HL-60 (cell line): ENCODE measurements at regions not wholly inside any gene's neighbourhood (a gene's known extent, or its start where the extent isn't known, plus 50 kb on each side); places are given as distances from the start of the nearest gene placed in this dataset.

Experiments
- DNase-seq, 2 experiments: peaks; one replicate each; pipeline ENCODE4 v3.0.0-alpha.2; 2010 to 2020; ENCODE audit warnings: low read depth in 1 of 2, low spot score in 1 of 2
- H3K27ac ChIP-seq: fragments of 250-450 bp; sonication (Bioruptor Pico); replicated peaks from 2 replicates; pipeline ENCODE4 v1.5.1; 2020; ENCODE audit warnings: mild to moderate bottlenecking, moderate library complexity
- H3K27me3 ChIP-seq: fragments of 250-450 bp; sonication (Bioruptor Pico); 2 replicates; pipeline ENCODE4 v1.5.1; 2021; ENCODE audit warnings: mild to moderate bottlenecking, moderate library complexity; ENCODE audit not compliant: insufficient read depth, poor library complexity, severe bottlenecking
- H3K4me3 ChIP-seq: replicated peaks from 2 replicates; pipeline ENCODE4 v1.5.1; 2011; ENCODE audit warnings: mild to moderate bottlenecking, control low read depth, low read length; ENCODE audit not compliant: insufficient read depth
- CTCF ChIP-seq: IDR thresholded peaks from one replicate; pipeline ENCODE4 v1.5.1; 2011; ENCODE audit warnings: low read length, control low read depth, inconsistent platforms; ENCODE audit not compliant: insufficient read depth
- GABPA ChIP-seq: IDR thresholded peaks from 2 replicates; pipeline ENCODE4 v1.6.1; 2012; ENCODE audit warnings: low read depth
- POLR2AphosphoS5 ChIP-seq: IDR thresholded peaks from 2 replicates; pipeline ENCODE4 v1.6.1; 2012; ENCODE audit warnings: low read depth
- REST ChIP-seq: IDR thresholded peaks from 2 replicates; pipeline ENCODE4 v1.6.1; 2012; ENCODE audit warnings: low read depth; ENCODE audit not compliant: insufficient replicate concordance
- SPI1 ChIP-seq: IDR thresholded peaks from 2 replicates; pipeline ENCODE4 v1.6.1; 2012; ENCODE audit warnings: low read depth, mild to moderate bottlenecking, borderline replicate concordance

GRCh38 chr10:43751646-43752045 lies 103.0 kb upstream of the ZNF32 start:
- Histone ChIP-seq H3K27ac (no peak overlapping the region), H3K27me3 (no peaks in the 10 kb centered on the region), H3K4me3 (no peak overlapping the region)
- no peak for TF ChIP-seq CTCF
- no peak for DNase-seq

GRCh38 chr10:43749940-43750552 lies 101.4 kb upstream of the ZNF32 start:
- Histone ChIP-seq H3K27me3 (no peaks in the 10 kb centered on the region), H3K4me3 (no peak overlapping the region), H3K27ac (no peak overlapping the region)
- no peak for DNase-seq
- TF ChIP-seq REST (no peak), SPI1 (no peak), CTCF (no peak), GABPA (no peak), POLR2AphosphoS5 (no peak)

GRCh38 chr10:43749145-43749576 lies 100.5 kb upstream of the ZNF32 start:
- TF ChIP-seq SPI1 (no peak), POLR2AphosphoS5 (no peak), REST (no peak), GABPA (no peak), CTCF (no peak)
- Histone ChIP-seq H3K27ac (no peak overlapping the region), H3K27me3 (no peaks in the 10 kb centered on the region), H3K4me3 (no peak overlapping the region)
- no peak for DNase-seq

- no peak for DNase-seq
- no peak overlapping the region for H3K4me3 ChIP-seq
- no peak overlapping the region for H3K27ac ChIP-seq
- TF ChIP-seq REST (no peak), GABPA (no peak), CTCF (no peak)
- H3K27me3 ChIP-seq, result no peaks in the 10 kb centered on the region
Observed at GRCh38 chr10:43748560-43748959, 99.9 kb upstream of the ZNF32 start.
